ENCODE measurements at regions not wholly inside any gene's neighbourhood (a gene's known extent, or its start where the extent isn't known, plus 50 kb on each side); places are given as distances from the start of the nearest gene placed in this dataset.
"Not testable (repeated sequence)": the region's sequence is repeated elsewhere in the genome, so short reads cannot be mapped to it uniquely, and the experiment has no call there.

- not testable (repeated sequence) for DNase-seq
Observed at GRCh38 chr16:64343820-64344443, 777.9 kb downstream of the CDH11 start.

- DNase-seq, result no peak
Observed at GRCh38 chr16:64343061-64343819, 778.6 kb downstream of the CDH11 start.

- DNase-seq, result not testable (repeated sequence)
Observed at GRCh38 chr16:64341336-64341735, 780.5 kb downstream of the CDH11 start.

- no peak for DNase-seq
Observed at GRCh38 chr16:64339052-64339770, 782.7 kb downstream of the CDH11 start.

GRCh38 chr16:64321881-64322280, 800.0 kb downstream of the CDH11 start:
- no peak for DNase-seq

- DNase-seq, result no peak
Observed at GRCh38 chr16:64321066-64321465, 800.8 kb downstream of the CDH11 start.

GRCh38 chr16:64317601-64318000, 804.3 kb downstream of the CDH11 start:
- no peak for DNase-seq

GRCh38 chr16:64313726-64314125, 808.1 kb downstream of the CDH11 start:
- DNase-seq, result no peak

- DNase-seq, result no peak
Observed at GRCh38 chr16:64312980-64313379, 808.9 kb downstream of the CDH11 start.

- DNase-seq, result no peak
Observed at GRCh38 chr16:64312292-64312691, 809.6 kb downstream of the CDH11 start.

- DNase-seq, result no peak
Observed at GRCh38 chr16:64311241-64311640, 810.6 kb downstream of the CDH11 start.

GRCh38 chr16:64309398-64310110, 812.3 kb downstream of the CDH11 start:
- DNase-seq, result no peak

- no peak for DNase-seq
Observed at GRCh38 chr16:64308721-64309120, 813.1 kb downstream of the CDH11 start.

GRCh38 chr16:64307431-64307830, 814.4 kb downstream of the CDH11 start:
- DNase-seq, result no peak

GRCh38 chr16:64305663-64306062, 816.2 kb downstream of the CDH11 start:
- DNase-seq, result no peak

GRCh38 chr16:64304951-64305350, 816.9 kb downstream of the CDH11 start:
- no peak for DNase-seq

- DNase-seq, result no peak
Observed at GRCh38 chr16:64304396-64304795, 817.5 kb downstream of the CDH11 start.

- no peak for DNase-seq
Observed at GRCh38 chr16:64297863-64298600, 823.8 kb downstream of the CDH11 start.

GRCh38 chr16:64295466-64295865, 826.4 kb downstream of the CDH11 start:
- DNase-seq, result no peak

- no peak for DNase-seq
Observed at GRCh38 chr16:64292953-64293352, 828.9 kb downstream of the CDH11 start.

- DNase-seq, result no peak
Observed at GRCh38 chr16:64292161-64292560, 829.7 kb downstream of the CDH11 start.

- DNase-seq, result no peak
Observed at GRCh38 chr16:64290461-64290860, 831.4 kb downstream of the CDH11 start.

All from stimulated activated CD4-positive, alpha-beta T cell treated with anti-CD3 and anti-CD28 coated beads, Interleukin-4, amount 100 ng/mL, for 4 hours (primary cell).